SU-DHL-6 (cell line): ENCODE measurements at regions not wholly inside any gene's neighbourhood (a gene's known extent, or its start where the extent isn't known, plus 50 kb on each side); places are given as distances from the start of the nearest gene placed in this dataset.
"Not testable (repeated sequence)": the region's sequence is repeated elsewhere in the genome, so short reads cannot be mapped to it uniquely, and the experiment has no call there.

Source experiments
- EZH2phosphoT487 ChIP-seq: fragments of 200-600 bp; sonication (generic), shearing (Covaris generic); conservative IDR thresholded peaks from 2 replicates; pipeline ENCODE4 v1.6.1; 2018; ENCODE audit warnings: mild to moderate bottlenecking, antibody characterized with exemption, low read length, moderate library complexity, mixed read lengths
- TF ChIP-seq, protein P1 (sequence below): fragments of 200-600 bp; sonication (generic); IDR thresholded peaks from one replicate; pipeline ENCODE4 v1.5.1; 2017; ENCODE audit warnings: antibody characterized with exemption, mild to moderate bottlenecking, low read length, moderate library complexity; ENCODE audit not compliant: insufficient read depth, poor library complexity, severe bottlenecking

DNA sequence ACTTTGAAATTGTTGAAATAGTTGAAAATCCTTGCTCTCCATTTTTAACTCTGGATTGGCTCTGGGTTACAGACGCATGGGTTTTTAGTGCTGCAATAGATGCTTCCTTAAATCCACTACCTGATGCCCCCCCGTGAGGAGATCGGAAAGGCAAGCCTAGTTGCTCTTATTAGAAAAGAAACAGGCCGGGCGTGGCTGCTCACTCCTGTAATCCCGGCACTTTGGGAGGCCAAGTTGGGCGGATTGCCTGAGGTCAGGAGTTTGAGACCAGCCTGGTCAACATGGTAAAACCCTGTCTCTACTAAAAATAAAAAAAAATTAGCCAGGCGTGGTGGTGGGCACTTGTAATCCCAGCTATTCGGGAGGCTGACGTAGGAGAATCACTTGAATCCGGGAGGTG lies 202.0 kb upstream of the FOXK1 start:
- not testable (repeated sequence) for TF ChIP-seq EZH2phosphoT487
- TF ChIP-seq, protein P1, sequence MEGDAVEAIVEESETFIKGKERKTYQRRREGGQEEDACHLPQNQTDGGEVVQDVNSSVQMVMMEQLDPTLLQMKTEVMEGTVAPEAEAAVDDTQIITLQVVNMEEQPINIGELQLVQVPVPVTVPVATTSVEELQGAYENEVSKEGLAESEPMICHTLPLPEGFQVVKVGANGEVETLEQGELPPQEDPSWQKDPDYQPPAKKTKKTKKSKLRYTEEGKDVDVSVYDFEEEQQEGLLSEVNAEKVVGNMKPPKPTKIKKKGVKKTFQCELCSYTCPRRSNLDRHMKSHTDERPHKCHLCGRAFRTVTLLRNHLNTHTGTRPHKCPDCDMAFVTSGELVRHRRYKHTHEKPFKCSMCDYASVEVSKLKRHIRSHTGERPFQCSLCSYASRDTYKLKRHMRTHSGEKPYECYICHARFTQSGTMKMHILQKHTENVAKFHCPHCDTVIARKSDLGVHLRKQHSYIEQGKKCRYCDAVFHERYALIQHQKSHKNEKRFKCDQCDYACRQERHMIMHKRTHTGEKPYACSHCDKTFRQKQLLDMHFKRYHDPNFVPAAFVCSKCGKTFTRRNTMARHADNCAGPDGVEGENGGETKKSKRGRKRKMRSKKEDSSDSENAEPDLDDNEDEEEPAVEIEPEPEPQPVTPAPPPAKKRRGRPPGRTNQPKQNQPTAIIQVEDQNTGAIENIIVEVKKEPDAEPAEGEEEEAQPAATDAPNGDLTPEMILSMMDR: not testable (repeated sequence)
